ENCODE measurements at regions not wholly inside any gene's neighbourhood (a gene's known extent, or its start where the extent isn't known, plus 50 kb on each side); places are given as distances from the start of the nearest gene placed in this dataset.

GRCh38 chr12:107388263-107388662 lies 294.9 kb upstream of the CRY1 start (continued):
- TF ChIP-seq HOXA3 (CRISPR knock-in tag; IDR thresholded peaks at IDR 0.05): no peak

- Histone ChIP-seq H3K4me1 (ENCODE audit: insufficient read depth, low read length) (peaks cover 19% of the 10 kb centered on the region), H3K27ac (ENCODE audit: extremely low read length, insufficient read depth, low read length) (no peak overlapping the region), H3K36me3 (replicated peaks in 1 of 2; ENCODE audit: control insufficient read depth in 1 of 2, insufficient read depth in 2 of 2, low read length in 2 of 2) (no peaks in the 10 kb centered on the region), H3K9ac (ENCODE audit: insufficient read depth, low read depth, low read length) (no peak overlapping the region), H3K4me2 (ENCODE audit: low read depth, low read length) (no peak overlapping the region), H3K27me3 (ENCODE audit: control insufficient read depth in 1 of 2, insufficient read depth in 2 of 2, low read length in 2 of 2) (no peaks in the 10 kb centered on the region), H3K9me3 (ENCODE audit: low read length) (peaks cover 10% of the 10 kb centered on the region; the same call in 1 of the 2 replicates), H4K20me1 (ENCODE audit: insufficient read depth, low read length) (no peaks in the 10 kb centered on the region), H2AFZ (ENCODE audit: low read length) (no peak overlapping the region), H3K4me3 (replicated peaks in 1 of 3; ENCODE audit: insufficient read depth in 1 of 3, low read depth in 2 of 3, low read length in 3 of 3) (no peak overlapping the region), H3K79me2 (ENCODE audit: insufficient read depth, low read length) (no peaks in the 10 kb centered on the region)
- intact Hi-C loops (cut with micrococcal nuclease; ENCODE audit: unreplicated experiment) (no loop called here), in situ Hi-C loops (cut with HindIII; ENCODE audit: extremely low pct_ligation_motif_present, low pct_unique_long_range_greater_than_20kb) (no loop called here)
- BruUV-seq (replicated peaks): no TSS peak
- WGBS (ENCODE audit: low lambda C conversion rate): 44% methylated on average over 2 of the region's 2 CpGs
- POLR2A ChIA-PET: no interaction called here
- ATAC-seq (no peak), FAIRE-seq (no peak), DNase-seq (ENCODE audit: low spot score) (no peak)
- CTCF ChIA-PET (ENCODE audit: low intra/inter-chr PET ratio, low total read pairs): no interaction called here
- TF ChIP-seq MTF2 (CRISPR knock-in tag; IDR thresholded peaks at IDR 0.05; ENCODE audit: borderline replicate concordance) (no peak), SRSF1 (optimal IDR thresholded peaks at IDR 0.05; ENCODE audit: low read depth, low read length) (no peak), FUBP1 (CRISPR knock-in tag; IDR thresholded peaks at IDR 0.05; ENCODE audit: borderline replicate concordance) (no peak), FOXO4 (CRISPR knock-in tag; conservative IDR thresholded peaks at IDR 0.05) (0 out of 2 replicates have a peak, but pooled peaks have one; percentile 14), TAF1 (CRISPR knock-in tag; IDR thresholded peaks at IDR 0.05) (no peak), PREB (CRISPR knock-in tag; IDR thresholded peaks at IDR 0.05) (no peak), SOX5 (CRISPR knock-in tag; IDR thresholded peaks at IDR 0.05; ENCODE audit: borderline replicate concordance) (no peak)
These were observed 295.2 kb upstream of the PWP1 start for GRCh38 chr12:107390414-107390813.
